HG03159 (cell line): ENCODE measurements at regions not wholly inside any gene's neighbourhood (a gene's known extent, or its start where the extent isn't known, plus 50 kb on each side); places are given as distances from the start of the nearest gene placed in this dataset.

Experiments
- ATAC-seq: cut with Tn5 transposase; IDR thresholded peaks from one replicate; pipeline ENCODE4 v1.9.1; 2021; ENCODE audit warnings: mild to moderate bottlenecking, moderate library complexity; ENCODE audit not compliant: unreplicated experiment

DNA sequence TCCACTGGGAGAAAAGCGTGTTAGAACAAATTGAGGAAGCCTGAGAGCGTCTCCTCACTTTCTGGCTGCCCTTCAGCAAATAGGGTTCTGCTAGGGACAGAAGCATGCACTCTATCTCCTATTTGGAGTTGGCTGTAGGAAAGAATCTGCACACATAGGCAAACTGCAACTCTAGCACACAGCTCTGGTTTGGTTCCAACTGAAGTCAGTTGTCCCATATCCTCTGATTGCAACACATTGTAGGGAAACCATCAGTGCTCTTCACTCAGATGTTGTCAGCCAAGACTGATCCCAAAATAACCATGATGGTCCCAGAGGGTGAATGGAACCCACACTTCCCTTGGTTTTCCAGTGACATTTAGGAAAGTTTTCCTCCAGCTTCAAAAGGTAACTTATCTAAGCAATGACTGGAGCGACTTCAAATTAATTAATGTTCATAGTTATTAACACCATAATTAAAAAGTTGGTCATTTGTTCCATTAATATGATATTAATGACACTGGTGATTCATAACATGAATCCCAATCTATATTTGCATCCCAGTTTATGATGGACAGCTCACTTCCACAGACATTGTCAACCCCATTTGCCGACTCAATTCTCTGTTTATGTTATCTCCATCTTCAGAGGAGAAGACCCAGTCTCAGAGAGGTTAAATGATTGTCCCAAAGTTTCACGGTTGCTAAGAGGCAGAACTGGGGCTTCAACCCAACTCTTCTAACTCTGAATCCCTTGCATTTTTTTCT, 136.7 kb upstream of the ZNF462 start:
- ATAC-seq = no peak

DNA sequence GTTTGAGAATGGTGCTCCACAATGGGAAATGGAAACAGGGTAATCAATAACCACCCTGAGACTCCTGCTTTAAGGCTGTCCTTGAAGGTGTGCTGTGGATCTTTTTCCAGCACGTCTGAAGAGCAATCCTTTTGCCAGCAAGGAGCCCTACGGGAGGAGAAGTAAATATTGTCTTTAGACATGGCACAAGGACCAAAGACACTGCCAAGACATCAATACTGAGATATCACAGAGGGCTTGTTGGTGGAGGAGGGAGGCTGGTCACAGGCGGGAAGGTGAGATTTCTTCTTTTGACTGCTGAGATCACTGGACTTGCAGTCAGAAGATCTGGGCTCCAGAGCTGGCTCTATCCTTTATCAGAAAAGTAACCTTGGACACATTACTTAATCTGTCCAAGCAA, 135.0 kb upstream of the ZNF462 start:
- ATAC-seq = no peak

DNA sequence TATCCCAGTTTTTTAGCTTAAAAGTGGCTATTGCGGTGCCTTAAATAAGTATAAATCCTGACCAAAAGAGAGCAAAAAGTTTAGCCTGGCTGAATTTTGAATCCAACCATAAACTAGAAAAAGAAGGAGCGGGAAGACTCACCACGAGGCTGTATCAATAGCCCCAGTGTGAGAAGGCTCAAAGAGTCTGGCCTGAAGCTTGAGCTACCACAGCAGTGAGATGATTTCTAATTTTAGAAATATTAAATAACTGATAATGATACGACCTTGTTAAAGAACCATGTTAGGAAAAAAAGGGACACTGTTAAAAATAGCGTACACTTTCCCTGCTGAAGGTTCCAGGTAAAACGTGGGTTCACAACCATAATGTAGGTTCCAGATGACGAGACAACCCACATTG, 134.1 kb upstream of the ZNF462 start:
- ATAC-seq = no peak

DNA sequence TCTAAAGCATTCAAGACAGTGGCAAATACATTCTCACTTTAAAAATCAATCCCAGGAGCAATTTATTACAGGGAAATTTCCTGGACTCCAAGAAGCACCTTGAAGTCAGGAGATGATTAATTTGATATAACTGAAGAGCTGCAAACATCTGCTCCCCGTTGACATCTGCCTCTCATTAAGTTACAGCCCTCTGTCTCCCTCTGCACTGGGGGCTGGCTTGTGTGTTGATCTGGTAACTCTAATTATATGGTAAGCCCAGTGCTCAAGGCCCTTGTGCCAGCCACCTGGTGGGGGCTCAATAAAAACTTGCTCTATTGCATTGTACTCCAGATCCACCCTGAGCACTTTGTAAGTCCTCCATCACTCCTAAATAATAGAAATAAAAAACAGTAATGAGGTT, 131.1 kb upstream of the ZNF462 start:
- ATAC-seq = no peak

- ATAC-seq = no peak
Measured at GRCh38 chr9:106733828-106734380, 129.1 kb upstream of the ZNF462 start.

GRCh38 chr9:106737516-106737915, 125.5 kb upstream of the ZNF462 start:
- ATAC-seq = no peak

DNA sequence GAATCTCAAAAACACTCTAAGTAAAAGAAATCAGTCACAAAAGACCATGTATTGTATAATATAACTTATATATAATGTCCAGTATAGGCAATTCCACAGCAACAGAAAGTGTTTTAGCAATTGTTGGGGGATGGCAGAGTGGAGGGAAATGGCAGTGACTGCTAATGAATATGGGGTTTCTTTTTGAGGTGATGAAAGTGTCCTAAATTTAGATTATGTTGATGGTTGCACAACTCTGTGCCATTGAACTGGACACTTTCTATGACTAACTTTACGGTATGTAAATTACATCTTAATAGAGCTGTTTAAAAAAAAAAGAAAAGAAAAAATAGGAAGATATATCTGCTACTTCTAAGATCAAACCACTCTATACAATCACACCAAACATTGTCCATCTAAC, 124.9 kb upstream of the ZNF462 start:
- ATAC-seq = no peak

- no peak for ATAC-seq
Measured at GRCh38 chr9:106745457-106745856, 117.5 kb upstream of the ZNF462 start.

DNA sequence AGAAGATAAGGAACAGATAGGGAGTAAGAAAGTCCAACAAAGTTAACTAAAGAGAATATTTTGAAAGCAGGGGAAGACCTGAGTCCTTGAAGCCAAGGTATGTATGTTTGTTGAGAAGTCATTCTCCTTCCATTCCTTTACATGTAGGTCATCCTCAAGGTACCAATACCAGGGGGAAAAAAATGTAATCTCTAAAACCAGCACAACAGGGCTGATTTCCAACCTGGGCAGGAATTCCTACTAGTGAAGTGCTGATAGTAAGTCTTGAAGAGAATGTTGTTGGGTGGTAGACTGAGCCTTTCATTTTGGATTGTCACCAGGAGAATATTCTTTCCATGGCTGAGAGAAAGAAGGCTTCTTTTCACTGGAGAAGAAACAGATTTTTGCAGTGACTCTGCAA, 117.1 kb upstream of the ZNF462 start:
- no peak for ATAC-seq

DNA sequence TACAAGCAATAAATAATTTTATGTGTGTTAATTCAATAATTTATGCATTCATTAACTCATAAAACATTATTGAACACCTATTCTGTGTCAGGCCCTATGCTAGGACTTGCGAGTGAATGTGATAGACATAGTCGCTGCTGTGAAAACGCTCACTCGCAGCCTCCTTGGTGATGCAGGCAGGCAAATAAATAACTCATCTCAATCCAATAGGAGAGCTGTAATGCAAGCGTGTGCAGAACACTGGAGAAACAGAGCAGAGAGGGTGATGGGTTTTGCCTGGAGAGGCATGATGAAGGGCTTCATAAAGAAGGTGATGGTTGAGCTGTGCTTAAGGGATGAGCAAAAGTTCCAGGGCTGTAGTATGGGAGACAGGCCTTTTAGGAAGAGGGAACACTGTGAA, 111.3 kb upstream of the ZNF462 start:
- ATAC-seq = no peak

- ATAC-seq = no peak
Measured at GRCh38 chr9:106752581-106752980, 110.4 kb upstream of the ZNF462 start.

GRCh38 chr9:106753155-106753671, 109.8 kb upstream of the ZNF462 start:
- peak; percentile 92 for ATAC-seq

DNA sequence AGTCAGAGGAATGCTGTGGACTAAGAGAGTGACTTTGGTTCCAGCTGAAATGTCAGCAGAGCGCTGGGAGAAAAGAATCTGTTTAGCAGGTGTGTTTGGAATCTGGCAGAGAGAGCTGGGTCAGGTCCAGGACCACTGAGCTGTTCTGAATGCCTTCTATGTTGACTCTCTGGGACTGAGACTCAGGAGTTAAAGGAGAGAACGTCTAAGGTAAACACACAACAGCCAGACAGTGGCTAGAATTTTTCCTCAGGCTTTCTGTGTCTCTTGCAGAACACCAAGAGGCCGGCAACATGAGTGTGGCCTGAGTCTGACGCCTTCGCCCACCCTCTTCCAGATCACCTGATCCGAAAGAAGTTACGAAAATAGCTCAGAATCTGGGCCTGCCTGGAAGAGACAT, 107.2 kb upstream of the ZNF462 start:
- no peak for ATAC-seq

- ATAC-seq = no peak
Measured at GRCh38 chr9:106757514-106757913, 105.5 kb upstream of the ZNF462 start.

DNA sequence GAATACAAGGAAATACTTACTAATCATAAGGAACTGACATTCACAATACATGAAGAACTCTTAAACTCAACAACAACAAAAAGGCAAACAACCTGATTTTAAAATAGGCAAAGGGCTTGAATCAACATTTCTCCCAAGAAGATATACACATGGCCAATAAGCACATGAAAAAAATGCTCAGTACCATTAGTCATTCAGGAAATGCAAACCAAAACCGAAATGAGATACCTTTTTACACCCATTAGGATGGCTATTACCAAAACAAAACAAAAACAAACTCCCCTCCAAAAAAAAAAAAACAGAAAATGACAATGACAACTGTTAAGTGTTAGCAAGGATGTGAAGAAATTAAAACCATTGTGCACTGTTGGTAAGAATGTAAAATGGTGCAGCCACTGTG, 104.1 kb upstream of the ZNF462 start:
- ATAC-seq = peak; percentile 92

DNA sequence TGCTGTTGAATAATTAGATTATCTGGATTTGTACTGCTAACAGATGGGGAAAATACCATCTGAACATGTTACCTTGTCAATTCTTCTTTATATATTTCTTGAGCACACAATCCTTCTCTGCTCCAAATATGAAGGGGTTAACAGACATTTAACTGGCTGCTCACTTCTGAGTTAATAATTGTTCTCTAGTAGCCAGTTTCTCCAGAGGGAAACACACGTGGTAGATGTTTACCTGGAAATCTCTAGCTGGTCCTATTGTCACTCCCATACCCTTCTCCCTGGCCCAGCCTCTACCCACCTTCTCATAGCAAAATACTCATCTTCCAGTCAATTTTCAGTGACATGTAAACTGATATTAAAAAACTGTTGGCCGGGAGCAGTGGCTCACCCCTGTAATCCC, 101.5 kb upstream of the ZNF462 start:
- no peak for ATAC-seq

DNA sequence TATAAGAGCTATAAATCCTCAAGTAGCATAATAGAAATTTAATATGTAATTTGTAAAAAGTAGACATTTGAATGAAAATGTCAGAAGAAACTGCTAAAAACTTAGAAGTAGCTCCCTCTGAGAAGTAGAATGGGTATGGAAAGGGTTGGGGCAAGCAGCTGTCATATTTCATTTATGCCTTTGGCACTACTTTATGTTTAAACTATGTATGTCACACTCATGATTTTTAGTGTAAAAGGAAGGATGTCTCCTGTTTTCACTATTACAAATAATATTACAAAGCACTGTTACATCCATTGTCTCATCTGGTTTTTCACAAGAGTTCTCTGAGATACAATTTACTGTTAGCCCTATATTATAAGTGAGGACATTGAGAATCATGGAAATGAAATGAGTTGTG, 96.3 kb upstream of the ZNF462 start:
- no peak for ATAC-seq

- no peak for ATAC-seq
Measured at GRCh38 chr9:106769331-106769730, 93.6 kb upstream of the ZNF462 start.

- no peak for ATAC-seq
Measured at GRCh38 chr9:106771608-106772007, 91.4 kb upstream of the ZNF462 start.

DNA sequence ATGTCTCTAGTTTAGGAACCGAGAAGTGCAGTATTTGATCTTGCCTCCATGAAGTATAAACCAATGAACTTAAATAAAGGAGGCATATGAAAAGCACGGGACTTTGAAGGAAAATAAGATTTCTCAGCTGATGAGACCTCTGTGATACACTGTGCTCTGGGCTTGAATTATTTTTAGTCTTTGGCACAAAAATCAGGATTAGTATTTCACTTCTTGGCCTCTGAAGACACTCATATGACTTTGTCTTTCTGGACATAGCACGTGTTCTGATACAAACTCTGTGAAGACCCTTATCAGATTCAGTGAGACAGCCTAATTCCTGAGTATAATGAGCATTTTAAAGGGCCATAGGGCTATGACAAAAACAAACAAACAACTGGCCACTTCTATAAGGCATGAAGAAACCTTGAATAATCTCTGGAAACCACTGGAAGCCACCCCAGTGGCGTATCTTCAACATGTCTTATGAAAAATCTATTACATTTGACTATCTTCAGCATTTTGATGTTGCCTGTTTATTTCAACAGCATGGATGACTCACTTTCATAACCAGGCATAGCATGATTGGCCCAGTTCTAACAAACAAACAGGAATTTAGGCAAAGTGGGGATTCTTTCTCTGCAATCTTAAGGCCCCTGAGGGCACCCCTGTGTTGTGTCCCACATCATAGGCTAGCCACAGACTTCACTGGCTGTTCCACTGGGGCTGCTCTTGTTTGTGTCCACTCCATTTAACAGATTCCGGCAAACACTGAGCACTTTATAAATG, 90.3 kb upstream of the ZNF462 start:
- ATAC-seq = no peak

- no peak for ATAC-seq
Measured at GRCh38 chr9:106773750-106774149, 89.2 kb upstream of the ZNF462 start.

DNA sequence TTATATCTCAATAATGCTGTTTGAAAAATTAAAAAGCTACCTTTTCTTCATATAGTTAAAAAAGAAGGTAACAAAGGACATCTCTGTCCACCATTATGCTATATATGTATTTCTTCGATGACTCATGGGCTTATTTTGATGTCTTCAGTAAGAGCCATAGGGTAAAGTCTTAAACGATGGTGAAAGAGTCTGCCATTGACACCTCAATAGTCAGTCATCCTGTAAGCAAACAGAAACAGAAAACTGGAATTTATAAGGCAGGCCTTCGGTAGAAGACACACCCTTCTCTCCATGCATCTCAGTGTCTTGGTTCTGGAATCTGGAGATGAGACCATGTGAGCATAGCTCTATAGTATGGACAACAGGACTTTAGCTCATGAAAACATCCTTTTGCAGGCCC, 87.0 kb upstream of the ZNF462 start:
- ATAC-seq = no peak
